KG1 (cell line): ENCODE measurements at regions not wholly inside any gene's neighbourhood (a gene's known extent, or its start where the extent isn't known, plus 50 kb on each side); places are given as distances from the start of the nearest gene placed in this dataset.

ENCODE experiments used
- DNase-seq: peaks from one replicate; lab custom pipeline; 2025; lab: John Stamatoyannopoulos, UW

GRCh38 chr9:129342591-129343423 is 164.7 kb upstream of the IER5L start:
- no peak for DNase-seq

- no peak for DNase-seq
These were observed 163.9 kb upstream of the IER5L start for GRCh38 chr9:129341987-129342348.

DNA sequence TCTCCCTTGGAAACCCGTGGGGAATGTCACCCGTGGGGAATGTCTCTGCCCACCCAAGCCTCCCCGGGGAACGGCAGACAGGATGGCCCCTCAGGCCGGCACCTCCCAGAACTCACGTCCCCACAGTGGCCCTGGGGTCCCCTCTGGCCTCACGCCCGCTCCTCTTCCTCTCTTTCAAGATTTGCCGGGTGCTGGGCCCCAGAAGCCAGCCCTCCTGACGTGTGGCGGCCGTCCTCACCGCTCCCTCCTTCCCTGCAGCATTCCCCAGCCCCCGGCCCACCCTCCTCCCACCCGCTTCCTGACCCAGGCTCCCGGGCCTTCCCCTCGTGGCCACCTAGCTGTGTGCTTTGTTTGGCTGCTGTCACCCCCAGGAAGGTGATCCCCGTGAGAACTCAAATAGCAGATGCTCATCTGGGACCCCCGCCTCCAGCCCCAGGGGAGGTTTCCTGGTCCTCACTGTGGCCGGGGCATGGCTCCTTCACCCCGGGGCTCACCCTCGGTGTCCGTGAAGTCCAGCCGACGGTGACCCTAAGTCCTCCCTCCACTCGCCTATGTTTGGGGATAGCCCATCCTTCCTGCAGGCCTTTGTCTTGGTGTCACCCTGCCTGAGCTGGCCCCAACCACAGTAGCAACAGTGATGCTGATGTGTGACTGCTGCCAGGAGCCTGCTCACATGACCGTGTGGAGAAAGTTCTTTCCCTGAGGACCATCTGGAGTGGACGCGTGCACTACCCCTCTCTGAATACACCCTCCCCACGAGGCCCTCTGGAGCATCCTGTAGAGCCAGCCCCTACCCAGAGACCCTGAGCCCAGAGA is 163.3 kb upstream of the IER5L start:
- DNase-seq = no peak

DNA sequence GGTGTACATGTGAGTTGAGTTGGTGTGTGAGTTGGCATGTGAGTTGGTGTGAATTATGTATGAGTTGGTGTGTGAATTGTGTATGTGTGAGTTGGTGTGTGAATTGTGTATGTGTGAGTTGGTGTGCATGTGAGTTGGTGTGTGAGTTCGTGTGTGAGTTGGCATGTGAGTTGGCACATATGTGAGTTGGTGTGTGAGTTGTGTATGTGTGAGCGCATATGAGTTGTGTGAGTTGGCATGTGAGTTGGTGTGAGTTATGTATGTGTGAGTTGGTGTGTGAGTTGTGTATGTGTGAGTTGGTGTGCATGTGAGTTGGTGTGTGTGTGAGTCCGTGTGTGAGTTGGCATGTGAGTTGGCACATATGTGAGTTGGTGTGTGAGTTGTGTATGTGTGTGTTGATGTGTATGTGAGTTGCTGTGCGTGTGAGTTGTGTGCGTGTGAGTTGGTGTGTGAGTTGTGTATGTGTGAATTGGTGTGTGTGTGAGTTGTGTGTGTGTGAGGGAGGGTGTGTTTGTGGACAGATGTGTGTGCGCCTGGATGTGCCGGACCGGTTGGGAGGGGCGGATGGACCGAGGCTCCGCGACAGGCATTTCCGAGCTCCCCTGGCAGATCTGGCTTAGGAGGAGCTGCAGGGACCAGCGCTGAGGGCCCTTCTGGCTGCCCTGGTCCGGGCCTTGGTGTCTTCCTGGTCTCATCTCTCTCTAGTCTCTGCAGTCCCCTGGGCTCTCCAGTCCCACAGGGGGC is 162.5 kb upstream of the IER5L start:
- DNase-seq = no peak

- DNase-seq = no peak
These were observed 161.6 kb upstream of the IER5L start for GRCh38 chr9:129339539-129340157.

GRCh38 chr9:129338724-129339430 is 160.8 kb upstream of the IER5L start:
- DNase-seq = no peak

DNA sequence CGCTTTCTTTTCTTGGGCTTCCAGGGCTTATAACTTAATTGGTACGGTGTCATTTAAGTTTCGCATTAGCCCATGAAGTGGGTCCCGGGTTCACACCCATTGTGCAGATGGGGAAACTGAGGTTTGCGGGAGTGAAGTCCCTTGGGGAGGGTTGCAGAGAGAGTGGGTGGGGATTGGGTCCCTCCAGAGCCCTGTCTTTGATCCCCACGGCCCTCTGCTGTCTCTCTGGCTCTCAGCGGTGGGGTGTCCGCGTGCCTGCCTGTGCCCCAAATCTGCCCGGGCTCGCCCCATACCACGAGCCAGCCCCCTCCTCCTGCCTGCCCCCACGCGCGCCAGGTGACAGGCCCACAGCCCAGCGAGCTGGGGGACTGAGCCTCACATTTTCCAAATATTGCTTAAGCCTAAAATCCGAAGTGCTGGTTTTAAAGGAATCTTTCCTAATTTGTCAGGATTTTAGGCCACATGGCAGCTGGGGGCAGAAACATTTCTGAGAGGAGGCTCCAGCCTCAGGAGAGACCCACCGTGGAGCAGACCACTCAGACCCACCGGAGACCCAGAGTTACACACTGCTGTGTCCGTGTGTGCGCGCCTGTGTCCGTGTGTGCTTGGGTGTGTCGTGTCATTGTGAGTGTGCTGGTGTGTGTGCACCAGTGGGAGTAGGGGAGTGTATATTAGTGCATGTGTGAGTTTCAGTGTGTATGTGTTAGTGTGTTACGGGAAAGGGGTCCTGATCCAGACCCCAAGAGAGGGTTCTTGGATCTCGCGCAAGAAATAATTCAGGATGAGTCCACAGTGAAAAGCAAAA is 159.5 kb upstream of the IER5L start:
- no peak for DNase-seq

DNA sequence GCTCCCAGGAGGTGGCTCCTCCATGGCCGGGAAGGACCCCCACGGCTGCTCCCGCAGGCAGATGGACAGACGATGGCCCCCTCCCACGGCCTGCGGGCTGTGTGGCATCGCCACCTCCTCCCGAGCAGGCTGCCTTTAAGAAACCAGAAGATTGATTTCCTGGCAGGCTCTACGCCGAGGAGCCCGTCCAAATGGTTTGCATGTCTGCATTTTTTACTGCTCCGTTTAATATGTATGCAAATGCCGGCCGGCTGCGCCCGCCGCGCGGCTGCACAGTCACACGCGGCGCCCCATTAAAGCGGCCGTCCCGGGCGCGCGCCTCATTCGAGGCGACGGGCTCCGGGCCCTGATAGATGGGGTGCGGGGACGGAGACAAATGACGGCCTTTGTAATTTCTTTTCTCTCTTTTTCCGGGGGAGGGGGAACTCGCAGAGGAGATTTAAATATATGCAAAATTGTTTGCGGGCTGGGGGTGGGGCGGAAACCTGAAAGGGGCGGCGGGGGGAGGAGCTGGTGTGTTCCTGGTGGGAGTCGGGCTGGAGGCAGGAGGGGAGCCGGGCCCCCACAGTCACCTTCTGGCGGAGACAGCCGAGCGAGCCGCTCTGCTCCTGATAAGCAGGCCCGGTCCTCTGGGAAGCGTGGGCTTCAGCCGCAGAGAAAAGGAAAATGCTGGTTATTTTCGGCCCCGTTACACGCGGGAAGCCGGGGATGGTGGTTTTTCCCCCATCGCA is 158.7 kb upstream of the IER5L start:
- no peak for DNase-seq

DNA sequence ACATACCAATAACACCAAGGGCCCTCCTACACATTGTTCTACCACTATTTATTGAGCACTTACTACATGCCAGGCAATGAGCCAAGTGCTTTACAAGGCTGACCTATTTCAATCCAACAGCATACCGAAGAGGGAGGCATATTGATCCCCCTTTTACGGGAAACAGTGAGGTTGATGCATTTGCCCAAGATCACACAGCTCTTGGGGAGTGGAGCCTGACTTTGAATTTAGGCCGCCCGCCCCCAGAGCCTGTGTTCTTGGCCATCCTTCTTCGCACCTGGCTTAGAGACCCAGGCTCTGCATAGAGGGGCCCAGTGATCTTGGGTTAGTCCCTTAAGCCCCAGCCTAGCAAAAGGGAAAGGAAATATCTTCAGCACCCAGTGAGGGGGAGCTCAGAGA is 158.1 kb upstream of the IER5L start:
- no peak for DNase-seq

GRCh38 chr9:129335464-129336129 is 157.5 kb upstream of the IER5L start:
- no peak for DNase-seq

DNA sequence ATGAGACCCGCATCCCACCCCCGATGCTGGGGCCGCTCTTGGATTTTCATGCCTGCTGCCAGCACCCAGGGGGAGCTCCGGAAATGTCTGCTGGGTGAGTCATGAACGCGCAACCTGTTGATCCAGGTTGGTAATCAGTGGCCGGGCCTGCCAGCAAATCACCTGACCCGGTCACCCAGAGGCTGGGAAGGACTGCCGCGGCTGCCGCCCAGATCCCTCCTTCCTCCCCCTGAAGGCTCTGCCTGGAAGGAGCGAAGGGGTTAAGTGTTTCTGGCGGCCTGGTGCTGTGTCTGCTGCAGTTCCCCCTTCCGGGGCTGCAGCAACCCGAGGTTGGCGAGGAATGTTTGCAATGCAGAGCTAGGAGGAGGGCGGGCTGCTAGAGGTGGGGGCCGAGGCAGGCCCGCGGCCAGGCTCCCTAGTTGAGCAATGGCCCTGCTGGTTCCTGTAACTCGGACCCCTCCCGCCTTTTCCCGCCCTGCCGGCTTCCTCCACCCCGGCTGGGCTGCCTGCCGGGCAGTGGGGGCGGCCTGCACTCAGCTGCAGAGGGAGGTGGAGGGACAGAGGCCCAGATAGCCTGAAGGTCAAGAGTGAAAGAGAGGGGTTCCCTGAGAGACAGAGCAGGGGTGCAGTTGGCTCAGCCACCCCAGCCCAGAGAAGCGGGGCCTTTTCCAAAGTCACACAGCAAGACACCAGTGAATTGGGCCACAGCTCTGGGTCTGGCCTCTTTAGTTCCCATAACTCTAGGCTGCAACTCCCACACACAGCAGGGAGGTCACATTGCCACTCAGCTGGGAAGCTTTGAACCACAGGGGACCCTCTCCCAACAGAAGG is 156.3 kb upstream of the IER5L start:
- no peak for DNase-seq

GRCh38 chr9:129333617-129334104 is 155.6 kb upstream of the IER5L start:
- no peak for DNase-seq

DNA sequence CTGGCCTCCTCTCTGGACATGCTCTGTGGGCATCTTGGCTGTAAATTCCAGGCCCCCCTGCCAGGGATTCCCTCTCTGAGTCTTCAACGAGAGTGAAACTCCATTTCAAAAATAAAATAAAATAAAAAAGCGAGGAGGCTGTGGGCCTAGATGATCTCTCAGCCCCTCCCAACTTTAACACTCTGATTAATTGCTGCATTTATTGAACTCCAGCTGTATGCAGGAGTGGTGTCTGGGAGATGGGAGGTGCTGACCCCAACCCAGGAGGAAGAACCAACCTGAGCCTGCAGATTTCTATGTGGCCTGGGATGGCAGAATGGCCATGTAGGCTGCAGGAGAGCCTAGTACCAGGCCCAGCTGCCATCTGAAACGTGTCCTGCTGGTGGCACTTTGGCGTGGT is 154.5 kb upstream of the IER5L start:
- DNase-seq = no peak

DNA sequence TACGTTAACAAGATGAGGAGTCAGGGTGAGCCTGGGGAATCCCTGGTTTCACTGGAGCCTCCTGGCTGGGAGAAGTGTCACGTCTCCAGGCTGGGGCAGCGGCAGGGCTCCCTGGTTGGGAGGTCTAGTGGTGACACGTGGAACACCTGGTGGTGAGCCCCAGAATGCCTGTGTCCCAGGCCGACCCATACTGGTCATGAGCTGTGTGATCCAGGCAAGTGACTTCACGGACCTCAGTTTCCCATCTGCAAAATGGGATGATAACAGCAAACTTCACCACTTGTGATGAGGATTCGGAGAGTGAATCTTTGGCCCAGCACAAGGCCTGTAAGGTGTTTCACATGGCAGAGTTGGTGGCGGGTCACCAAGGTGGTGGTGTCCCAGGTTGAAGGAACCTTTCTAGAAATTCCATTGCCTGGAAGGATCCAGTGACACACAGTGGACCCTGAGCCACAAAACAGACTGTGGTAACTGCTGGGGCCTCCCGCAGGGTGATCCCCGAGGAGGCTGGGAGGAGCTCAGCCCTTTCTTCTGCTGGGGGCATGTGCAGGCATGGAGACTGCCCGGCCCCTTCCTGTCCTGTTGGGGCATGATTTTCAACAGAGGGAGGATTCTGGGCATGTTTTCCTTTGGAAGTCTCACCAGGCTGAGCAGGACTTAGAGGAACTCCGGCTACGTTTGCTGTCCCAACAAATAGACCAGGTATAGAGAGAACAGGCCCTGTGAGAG is 153.9 kb upstream of the IER5L start:
- no peak for DNase-seq

DNA sequence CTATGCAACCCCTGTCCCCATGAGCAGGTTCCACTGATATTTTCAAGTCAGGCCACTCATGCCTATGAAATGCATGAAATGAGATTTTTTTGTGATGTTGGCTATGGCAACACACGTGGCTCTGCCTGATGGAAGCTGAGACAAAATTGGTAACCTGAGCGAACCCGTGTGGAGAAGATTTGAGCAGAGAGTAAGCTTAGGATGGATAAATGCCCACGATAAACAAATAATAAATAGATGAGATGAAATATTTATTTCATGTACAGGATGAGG is 153.4 kb upstream of the IER5L start:
- DNase-seq = no peak

DNA sequence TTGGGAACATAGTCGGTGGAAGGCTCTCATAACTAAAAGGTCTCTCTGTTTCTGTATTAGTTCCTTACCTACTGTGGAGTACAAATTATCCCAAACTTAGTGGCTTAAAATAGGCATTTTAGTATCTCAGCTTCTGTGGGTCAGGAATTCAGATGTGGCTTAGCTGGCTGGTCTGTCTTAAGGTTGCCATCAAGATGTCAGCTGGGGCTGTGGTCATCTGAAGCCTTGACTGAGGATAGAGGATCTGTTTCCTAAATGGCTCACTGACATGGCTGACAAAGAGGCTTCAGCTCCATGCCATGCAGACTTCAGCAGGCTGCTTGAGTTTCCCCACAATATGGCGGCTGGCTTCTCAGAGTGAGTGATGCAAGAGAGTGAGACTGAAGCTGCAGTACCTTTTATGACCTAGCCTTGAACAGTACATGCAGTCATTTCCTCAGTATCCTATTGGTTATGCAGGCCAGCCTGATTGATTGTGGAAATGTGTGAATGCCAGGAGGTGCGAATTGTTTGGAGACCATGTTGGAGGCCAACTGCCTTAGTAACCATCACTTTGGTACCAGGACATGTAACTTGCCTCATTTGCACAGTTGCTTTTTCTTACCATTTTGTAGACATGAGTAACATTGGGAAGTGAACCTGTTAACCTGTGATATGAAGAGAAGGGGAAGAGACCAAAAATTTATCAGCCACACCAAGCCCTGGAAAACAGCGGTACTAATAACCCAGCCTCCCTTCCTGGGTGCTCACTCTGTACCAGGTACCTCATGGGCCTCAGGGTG is 152.8 kb upstream of the IER5L start:
- DNase-seq = no peak

- no peak for DNase-seq
These were observed 150.4 kb upstream of the IER5L start for GRCh38 chr9:129328355-129329042.
